Heart left ventricle (tissue), 13 donors: ENCODE measurements at regions not wholly inside any gene's neighbourhood (a gene's known extent, or its start where the extent isn't known, plus 50 kb on each side); places are given as distances from the start of the nearest gene placed in this dataset.

ENCODE experiments used
- POLR2A ChIP-seq, 2 donors: fragments of 450-650 bp; IDR thresholded peaks; one replicate each; pipeline ENCODE4 v1.6.1; 2017; ENCODE audit warnings: antibody characterized with exemption in 2 of 2, mild to moderate bottlenecking in 2 of 2, moderate library complexity in 2 of 2
- TF ChIP-seq, protein P1 (sequence below), 12 donors: fragments of 200-600 bp; sonication (generic) in 4 of 12; IDR thresholded peaks; one replicate each; pipeline versions ENCODE4 v1.5.0 to v1.8.0; 2018 to 2022; ENCODE audit warnings: antibody characterized with exemption in 12 of 12, mild to moderate bottlenecking in 5 of 12
- donor health status: ischemic (EF 13 %, LVEDD 7.1; RV severe dilation, severe dysfunction).
- donor health status: DM: no; HTN: yes; CAD: no.
- donor health status: DM: no; HTN: no; CAD: no.
- donor health status: ischemic (EF 25% LVEDD 6.9; RV normal size, moderate dysfunction).
- donor health status: ischemic (EF 25% LVEDD 5.7; RV mildly dilated, moderate dysfunction).
- donor health status: ischemic (EF 35%, LVEDD 5.7; RV mildly dilated, moderate dysfunction).
- donor health status: nonischemic (EF 11% LVEDD 7.7; RV severe dilation, severe dysfunction).
- donor health status: DM: yes; HTN: yes; CAD: no.
- donor health status: PGD.
- donor health status: ischemic (EF 29% LVEDD 5.4; RV normal size, mild dysfunction).
- donor health status: nonischemic (EF 23%, LVEDD 6.1; RV moderate dilation, normal function).

DNA sequence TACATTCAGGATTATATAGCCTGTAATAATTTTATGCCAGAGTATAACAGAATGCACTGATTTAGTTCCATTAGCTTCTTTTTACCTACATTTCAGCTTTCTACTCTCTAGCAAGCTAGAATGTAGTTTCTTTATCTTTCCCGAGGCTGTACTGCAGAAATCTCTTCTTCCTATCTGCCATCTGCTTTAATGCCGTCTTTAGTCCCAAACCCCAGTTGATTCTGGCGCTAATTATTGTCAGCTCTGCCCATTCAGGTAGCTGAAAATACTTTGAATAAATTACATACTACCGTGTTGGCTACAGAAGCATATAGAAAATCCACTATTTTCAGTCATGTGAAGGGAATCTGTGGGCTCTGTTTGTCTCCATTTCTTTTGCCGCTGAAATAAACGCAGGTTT lies 706.7 kb downstream of the NTRK3 start:
- TF ChIP-seq, protein P1, sequence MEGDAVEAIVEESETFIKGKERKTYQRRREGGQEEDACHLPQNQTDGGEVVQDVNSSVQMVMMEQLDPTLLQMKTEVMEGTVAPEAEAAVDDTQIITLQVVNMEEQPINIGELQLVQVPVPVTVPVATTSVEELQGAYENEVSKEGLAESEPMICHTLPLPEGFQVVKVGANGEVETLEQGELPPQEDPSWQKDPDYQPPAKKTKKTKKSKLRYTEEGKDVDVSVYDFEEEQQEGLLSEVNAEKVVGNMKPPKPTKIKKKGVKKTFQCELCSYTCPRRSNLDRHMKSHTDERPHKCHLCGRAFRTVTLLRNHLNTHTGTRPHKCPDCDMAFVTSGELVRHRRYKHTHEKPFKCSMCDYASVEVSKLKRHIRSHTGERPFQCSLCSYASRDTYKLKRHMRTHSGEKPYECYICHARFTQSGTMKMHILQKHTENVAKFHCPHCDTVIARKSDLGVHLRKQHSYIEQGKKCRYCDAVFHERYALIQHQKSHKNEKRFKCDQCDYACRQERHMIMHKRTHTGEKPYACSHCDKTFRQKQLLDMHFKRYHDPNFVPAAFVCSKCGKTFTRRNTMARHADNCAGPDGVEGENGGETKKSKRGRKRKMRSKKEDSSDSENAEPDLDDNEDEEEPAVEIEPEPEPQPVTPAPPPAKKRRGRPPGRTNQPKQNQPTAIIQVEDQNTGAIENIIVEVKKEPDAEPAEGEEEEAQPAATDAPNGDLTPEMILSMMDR (IDR thresholded peaks at IDR 0.05), result no peak
- TF ChIP-seq POLR2A (IDR thresholded peaks at IDR 0.05), result no peak
